WTC11 (cell line): ENCODE measurements at regions not wholly inside any gene's neighbourhood (a gene's known extent, or its start where the extent isn't known, plus 50 kb on each side); places are given as distances from the start of the nearest gene placed in this dataset.

ENCODE experiments used
- ATAC-seq: fragments of 200-7000 bp; cut with Tn5 transposase; 2 replicates; pipeline ENCODE4 v1.10.0; 2021; ENCODE audit warnings: mild to moderate bottlenecking, moderate library complexity
- CTCF ChIA-PET: fragments of 300-600 bp; sonication (Branson Sonifier 250); formaldehyde crosslinking; loops from one replicate; lab custom pipeline; 2021; ENCODE audit warnings: antibody characterized with exemption; lab: Charles Lee
- POLR2A ChIA-PET: fragments of 350-600 bp; sonication (Branson Sonifier 250); formaldehyde crosslinking; loops from one replicate; lab custom pipeline; 2021; ENCODE audit warnings: antibody characterized with exemption; lab: Charles Lee
- DNase-seq: peaks from one replicate; pipeline ENCODE4 v3.0.0; 2021; ENCODE audit warnings: low spot score
- H3K27ac Mint-ChIP-seq: 2 replicates; pipeline ENCODE4 v1.8.0; 2021; ENCODE audit warnings: mixed read lengths
- H3K27me3 Mint-ChIP-seq: 2 replicates; pipeline ENCODE4 v1.8.0; 2021; ENCODE audit warnings: low read depth, mild to moderate bottlenecking, moderate library complexity, mixed read lengths
- H3K36me3 Mint-ChIP-seq: 2 replicates; pipeline ENCODE4 v1.8.0; 2021; ENCODE audit warnings: mixed read lengths
- H3K4me1 Mint-ChIP-seq: 2 replicates; pipeline ENCODE4 v1.8.0; 2022; ENCODE audit warnings: mixed read lengths
- H3K4me3 Mint-ChIP-seq: 2 replicates; pipeline ENCODE4 v1.8.0; 2021; ENCODE audit warnings: mild to moderate bottlenecking, moderate library complexity, mixed read lengths
- H3K9me3 Mint-ChIP-seq: 2 replicates; pipeline ENCODE4 v1.8.0; 2021; ENCODE audit warnings: mixed read lengths
- ARID4B ChIP-seq: sonication (generic); formaldehyde crosslinking; IDR thresholded peaks from 2 replicates; pipeline ENCODE4 v1.8.0; 2023; ENCODE audit warnings: missing genetic modification reagents, mild to moderate bottlenecking, borderline replicate concordance
- ATF1 ChIP-seq: sonication (generic); formaldehyde crosslinking; IDR thresholded peaks from 2 replicates; pipeline ENCODE4 v1.8.1; 2023; ENCODE audit warnings: mild to moderate bottlenecking, moderate library complexity, missing genetic modification reagents
- CBFB ChIP-seq: sonication (generic); formaldehyde crosslinking; IDR thresholded peaks from 2 replicates; pipeline ENCODE4 v1.8.1; 2022; ENCODE audit warnings: mild to moderate bottlenecking, low read depth, missing genetic modification reagents
- ELF4 ChIP-seq: sonication (generic); formaldehyde crosslinking; IDR thresholded peaks from 2 replicates; pipeline ENCODE4 v1.8.1; 2022; ENCODE audit warnings: low read depth, mild to moderate bottlenecking, moderate library complexity, missing genetic modification reagents
- FOXJ3 ChIP-seq: sonication (generic); formaldehyde crosslinking; IDR thresholded peaks from 2 replicates; pipeline ENCODE4 v1.9.0; 2021; ENCODE audit warnings: missing genetic modification reagents, mild to moderate bottlenecking, borderline replicate concordance
- FOXP1 ChIP-seq: sonication (generic); formaldehyde crosslinking; IDR thresholded peaks from 2 replicates; pipeline ENCODE4 v1.8.0; 2022; ENCODE audit warnings: missing genetic modification reagents, mild to moderate bottlenecking, moderate library complexity, borderline replicate concordance
- JUN ChIP-seq: sonication (generic); formaldehyde crosslinking; IDR thresholded peaks from 2 replicates; pipeline ENCODE4 v1.8.0; 2023; ENCODE audit warnings: mild to moderate bottlenecking, missing genetic modification reagents
- NR1H2 ChIP-seq: sonication (generic); formaldehyde crosslinking; IDR thresholded peaks from 2 replicates; pipeline ENCODE4 v1.9.0; 2021; ENCODE audit warnings: mild to moderate bottlenecking, moderate library complexity, missing genetic modification reagents
- OVOL2 ChIP-seq: fragments of 250-450 bp; sonication (Bioruptor Pico); IDR thresholded peaks from 2 replicates; pipeline ENCODE4 v1.9.0; 2021; ENCODE audit warnings: mild to moderate bottlenecking, borderline replicate concordance
- USF1 ChIP-seq: sonication (generic); formaldehyde crosslinking; IDR thresholded peaks from 2 replicates; pipeline ENCODE4 v1.8.0; 2022; ENCODE audit warnings: mild to moderate bottlenecking, missing genetic modification reagents
- ZBTB21 ChIP-seq: sonication (generic); formaldehyde crosslinking; IDR thresholded peaks from 2 replicates; pipeline ENCODE4 v1.8.1; 2023; ENCODE audit warnings: mild to moderate bottlenecking, missing genetic modification reagents, borderline replicate concordance
- ZNF121 ChIP-seq: sonication (generic); formaldehyde crosslinking; IDR thresholded peaks from 2 replicates; pipeline ENCODE4 v1.8.0; 2023; ENCODE audit warnings: missing genetic modification reagents
- ZNF396 ChIP-seq: fragments of 250-450 bp; sonication (Bioruptor Pico); IDR thresholded peaks from 2 replicates; pipeline ENCODE4 v1.8.0; 2021; ENCODE audit warnings: mild to moderate bottlenecking, moderate library complexity, borderline replicate concordance
- ZNF416 ChIP-seq: fragments of 250-450 bp; sonication (Bioruptor Pico); IDR thresholded peaks from 2 replicates; pipeline ENCODE4 v1.9.0; 2021; ENCODE audit warnings: mild to moderate bottlenecking, inconsistent platforms
- ZNF512 ChIP-seq: sonication (generic); formaldehyde crosslinking; IDR thresholded peaks from 2 replicates; pipeline ENCODE4 v1.8.1; 2022; ENCODE audit warnings: missing genetic modification reagents, borderline replicate concordance
- TF ChIP-seq, protein P1 (sequence below): sonication (generic); formaldehyde crosslinking; conservative IDR thresholded peaks from 2 replicates; pipeline ENCODE4 v1.8.1; 2022; ENCODE audit warnings: mild to moderate bottlenecking, missing genetic modification reagents
- TF ChIP-seq, protein P2 (sequence below): sonication (generic); formaldehyde crosslinking; IDR thresholded peaks from 2 replicates; pipeline ENCODE4 v1.8.1; 2023; ENCODE audit warnings: mild to moderate bottlenecking, missing genetic modification reagents
- TF ChIP-seq, protein P3 (sequence below): sonication (generic); formaldehyde crosslinking; IDR thresholded peaks from 2 replicates; pipeline ENCODE4 v1.8.0; 2023; ENCODE audit warnings: mild to moderate bottlenecking, missing genetic modification reagents

GRCh38 chr10:127826154-127826725 lies 66.5 kb downstream of the CLRN3 start (continued):
- TF ChIP-seq, protein P1, sequence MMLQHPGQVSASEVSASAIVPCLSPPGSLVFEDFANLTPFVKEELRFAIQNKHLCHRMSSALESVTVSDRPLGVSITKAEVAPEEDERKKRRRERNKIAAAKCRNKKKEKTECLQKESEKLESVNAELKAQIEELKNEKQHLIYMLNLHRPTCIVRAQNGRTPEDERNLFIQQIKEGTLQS (CRISPR knock-in tag) = no peak
- no peak for TF ChIP-seq OVOL2 (CRISPR knock-in tag)
- TF ChIP-seq FOXP1 (CRISPR knock-in tag) = no peak
- TF ChIP-seq, protein P2, sequence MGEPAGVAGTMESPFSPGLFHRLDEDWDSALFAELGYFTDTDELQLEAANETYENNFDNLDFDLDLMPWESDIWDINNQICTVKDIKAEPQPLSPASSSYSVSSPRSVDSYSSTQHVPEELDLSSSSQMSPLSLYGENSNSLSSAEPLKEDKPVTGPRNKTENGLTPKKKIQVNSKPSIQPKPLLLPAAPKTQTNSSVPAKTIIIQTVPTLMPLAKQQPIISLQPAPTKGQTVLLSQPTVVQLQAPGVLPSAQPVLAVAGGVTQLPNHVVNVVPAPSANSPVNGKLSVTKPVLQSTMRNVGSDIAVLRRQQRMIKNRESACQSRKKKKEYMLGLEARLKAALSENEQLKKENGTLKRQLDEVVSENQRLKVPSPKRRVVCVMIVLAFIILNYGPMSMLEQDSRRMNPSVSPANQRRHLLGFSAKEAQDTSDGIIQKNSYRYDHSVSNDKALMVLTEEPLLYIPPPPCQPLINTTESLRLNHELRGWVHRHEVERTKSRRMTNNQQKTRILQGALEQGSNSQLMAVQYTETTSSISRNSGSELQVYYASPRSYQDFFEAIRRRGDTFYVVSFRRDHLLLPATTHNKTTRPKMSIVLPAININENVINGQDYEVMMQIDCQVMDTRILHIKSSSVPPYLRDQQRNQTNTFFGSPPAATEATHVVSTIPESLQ (CRISPR knock-in tag) = no peak
- TF ChIP-seq JUN = no peak
- no peak for TF ChIP-seq CBFB (CRISPR knock-in tag)

- 0 out of 2 replicates have a peak, but pooled peaks cover 2% of the 10 kb centered on the region for H3K27me3 Mint-ChIP-seq
- H3K4me1 Mint-ChIP-seq = peaks cover 6% of the 10 kb centered on the region
- ATAC-seq (no peak), DNase-seq (no peak)
- H3K27ac Mint-ChIP-seq = no peak overlapping the region
- POLR2A ChIA-PET = no interaction called here
- H3K36me3 Mint-ChIP-seq = peaks cover 14% of the 10 kb centered on the region
- no peak for TF ChIP-seq ZBTB21 (CRISPR knock-in tag)
- no peak for TF ChIP-seq USF1 (CRISPR knock-in tag)
- no peak for TF ChIP-seq ZNF121 (CRISPR knock-in tag)
- no peak for TF ChIP-seq FOXJ3
- TF ChIP-seq, protein P1 (CRISPR knock-in tag) = no peak
- TF ChIP-seq ELF4 (CRISPR knock-in tag) = no peak
- TF ChIP-seq ATF1 = no peak
- no peak for TF ChIP-seq ZNF396
- no peak for TF ChIP-seq ARID4B (CRISPR knock-in tag)
- no peak for TF ChIP-seq ZNF512 (CRISPR knock-in tag)
- TF ChIP-seq, protein P3, sequence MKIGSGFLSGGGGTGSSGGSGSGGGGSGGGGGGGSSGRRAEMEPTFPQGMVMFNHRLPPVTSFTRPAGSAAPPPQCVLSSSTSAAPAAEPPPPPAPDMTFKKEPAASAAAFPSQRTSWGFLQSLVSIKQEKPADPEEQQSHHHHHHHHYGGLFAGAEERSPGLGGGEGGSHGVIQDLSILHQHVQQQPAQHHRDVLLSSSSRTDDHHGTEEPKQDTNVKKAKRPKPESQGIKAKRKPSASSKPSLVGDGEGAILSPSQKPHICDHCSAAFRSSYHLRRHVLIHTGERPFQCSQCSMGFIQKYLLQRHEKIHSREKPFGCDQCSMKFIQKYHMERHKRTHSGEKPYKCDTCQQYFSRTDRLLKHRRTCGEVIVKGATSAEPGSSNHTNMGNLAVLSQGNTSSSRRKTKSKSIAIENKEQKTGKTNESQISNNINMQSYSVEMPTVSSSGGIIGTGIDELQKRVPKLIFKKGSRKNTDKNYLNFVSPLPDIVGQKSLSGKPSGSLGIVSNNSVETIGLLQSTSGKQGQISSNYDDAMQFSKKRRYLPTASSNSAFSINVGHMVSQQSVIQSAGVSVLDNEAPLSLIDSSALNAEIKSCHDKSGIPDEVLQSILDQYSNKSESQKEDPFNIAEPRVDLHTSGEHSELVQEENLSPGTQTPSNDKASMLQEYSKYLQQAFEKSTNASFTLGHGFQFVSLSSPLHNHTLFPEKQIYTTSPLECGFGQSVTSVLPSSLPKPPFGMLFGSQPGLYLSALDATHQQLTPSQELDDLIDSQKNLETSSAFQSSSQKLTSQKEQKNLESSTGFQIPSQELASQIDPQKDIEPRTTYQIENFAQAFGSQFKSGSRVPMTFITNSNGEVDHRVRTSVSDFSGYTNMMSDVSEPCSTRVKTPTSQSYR (CRISPR knock-in tag) = no peak
- no peak for TF ChIP-seq NR1H2
- no peak for TF ChIP-seq ZNF416 (CRISPR knock-in tag)
- CTCF ChIA-PET = no interaction called here
- H3K9me3 Mint-ChIP-seq = peaks cover 21% of the 10 kb centered on the region
- H3K4me3 Mint-ChIP-seq = no peak overlapping the region
Measured at GRCh38 chr10:127827354-127828140, 65.2 kb downstream of the CLRN3 start.
